SK-N-SH (cell line): ENCODE measurements at regions not wholly inside any gene's neighbourhood (a gene's known extent, or its start where the extent isn't known, plus 50 kb on each side); places are given as distances from the start of the nearest gene placed in this dataset.
A peak's percentile ranks its signal among the peaks of the same experiment; 100 is the strongest.

Experiments
- CTCF ChIA-PET: fragments of 300-600, 350-600 bp; formaldehyde crosslinking; extraction: SDS; loops from one replicate; lab custom pipeline; 2021; lab: Yijun Ruan, JAX
- POLR2A ChIA-PET: fragments of 350-600 bp; sonication (Branson Sonifier 250); formaldehyde crosslinking; extraction: SDS; loops from one replicate; lab custom pipeline; 2020; ENCODE audit warnings: antibody characterized with exemption, inconsistent platforms; lab: Yijun Ruan, JAX
- DNase-seq: peaks from one replicate; pipeline ENCODE4 v3.0.0; 2012
- H2AFZ ChIP-seq: fragments of 200-600 bp; sonication (generic); 2 replicates; pipeline ENCODE4 v1.8.1; 2016; ENCODE audit warnings: antibody characterized with exemption, mild to moderate bottlenecking, low read depth
- H3F3A ChIP-seq: fragments of 200-600 bp; sonication (generic); replicated peaks from 2 replicates; pipeline ENCODE3; 2016; ENCODE audit warnings: antibody characterized with exemption, mild to moderate bottlenecking; ENCODE audit not compliant: insufficient read depth
- H3K27ac ChIP-seq, 2 experiments: fragments of 200-500 bp in 1 of 2; fragments of 200-600 bp in 1 of 2; sonication (Bioruptor generic) in 1 of 2; sonication (generic), shearing (Covaris generic) in 1 of 2; 2 replicates each; pipeline versions ENCODE4 v1.5.1 to v1.6.1; 2014 to 2016; ENCODE audit warnings: low read depth in 2 of 2, inconsistent platforms in 1 of 2, low read length in 1 of 2, mild to moderate bottlenecking in 1 of 2, mixed read lengths in 1 of 2
- H3K27me3 ChIP-seq: fragments of 200-600 bp; sonication (generic), shearing (Covaris generic); 2 replicates; pipeline ENCODE4 v1.6.1; 2016; ENCODE audit warnings: mixed run types; ENCODE audit not compliant: insufficient read depth
- H3K36me3 ChIP-seq, 2 experiments: fragments of 200-500 bp in 1 of 2; fragments of 200-600 bp in 1 of 2; sonication (Bioruptor generic) in 1 of 2; sonication (generic) in 1 of 2; replicated peaks in 1 of 2; 2 replicates each; pipeline versions ENCODE3 to v1.5.1; 2014 to 2016; ENCODE audit warnings: low read length in 1 of 2, mild to moderate bottlenecking in 1 of 2; ENCODE audit not compliant: insufficient read depth in 2 of 2, control insufficient read depth in 1 of 2
- H3K4me1 ChIP-seq, 2 experiments: fragments of 200-500 bp in 1 of 2; fragments of 200-600 bp in 1 of 2; sonication (Bioruptor generic) in 1 of 2; sonication (generic), shearing (Covaris generic) in 1 of 2; 2 replicates each; pipeline versions ENCODE4 v1.5.1 to v1.6.1; 2014 to 2016; ENCODE audit warnings: low read depth in 1 of 2, low read length in 1 of 2, mixed run types in 1 of 2; ENCODE audit not compliant: insufficient read depth in 2 of 2, control insufficient read depth in 1 of 2
- H3K4me2 ChIP-seq: fragments of 200-600 bp; sonication (generic), shearing (Covaris generic); 2 replicates; pipeline ENCODE4 v1.6.1; 2017; ENCODE audit warnings: mixed run types
- H3K4me3 ChIP-seq, 2 experiments: fragments of 200-500 bp in 1 of 2; fragments of 200-600 bp in 1 of 2; sonication (Bioruptor generic) in 1 of 2; sonication (generic), shearing (Covaris generic) in 1 of 2; 2 replicates each; pipeline versions ENCODE4 v1.5.1 to v1.8.1; 2014 to 2016; ENCODE audit warnings: low read depth in 2 of 2, inconsistent platforms in 1 of 2, low read length in 1 of 2, mild to moderate bottlenecking in 1 of 2, mixed read lengths in 1 of 2, moderate library complexity in 1 of 2
- H3K79me2 ChIP-seq: fragments of 200-600 bp; sonication (generic); 2 replicates; pipeline ENCODE4 v1.8.1; 2017; ENCODE audit warnings: mild to moderate bottlenecking; ENCODE audit not compliant: insufficient read depth
- H3K9ac ChIP-seq: fragments of 200-600 bp; sonication (generic); 2 replicates; pipeline ENCODE4 v1.6.1; 2017; ENCODE audit warnings: mixed run types
- H3K9me2 ChIP-seq: fragments of 200-600 bp; sonication (generic); 2 replicates; pipeline ENCODE4 v1.6.1; 2017; ENCODE audit warnings: mixed run types
- H3K9me3 ChIP-seq: fragments of 200-600 bp; sonication (generic); 2 replicates; pipeline ENCODE4 v1.6.1; 2017; ENCODE audit warnings: mixed run types, mild to moderate bottlenecking, moderate library complexity
- H4K20me1 ChIP-seq: fragments of 200-600 bp; sonication (generic); 2 replicates; pipeline ENCODE4 v1.6.1; 2017; ENCODE audit warnings: mild to moderate bottlenecking, mixed run types; ENCODE audit not compliant: insufficient read depth
- EP300 ChIP-seq, 2 experiments: IDR thresholded peaks; 2 replicates each; pipeline versions ENCODE4 v1.4.0 to v1.6.1; 2012; ENCODE audit warnings: borderline replicate concordance in 1 of 2, low read depth in 1 of 2, low read length in 1 of 2
- EZH2phosphoT487 ChIP-seq: fragments of 200-600 bp; sonication (generic); IDR thresholded peaks from 2 replicates; pipeline ENCODE4 v1.6.1; 2017; ENCODE audit warnings: low read depth, mixed run types, mild to moderate bottlenecking, antibody characterized with exemption, moderate library complexity, borderline replicate concordance
- FOSL2 ChIP-seq: IDR thresholded peaks from 2 replicates; pipeline ENCODE4 v1.4.0; 2012; ENCODE audit warnings: low read depth, mild to moderate bottlenecking, moderate library complexity, borderline replicate concordance
- FOXJ3 ChIP-seq: sonication (generic); formaldehyde crosslinking; IDR thresholded peaks from 2 replicates; pipeline ENCODE4 v1.5.1; 2020; ENCODE audit warnings: mild to moderate bottlenecking, missing genetic modification reagents
- JUND ChIP-seq: IDR thresholded peaks from 2 replicates; pipeline ENCODE4 v1.4.0; 2012
- SIN3A ChIP-seq: IDR thresholded peaks from 2 replicates; pipeline ENCODE4 v1.6.1; 2012; ENCODE audit warnings: low read depth, mild to moderate bottlenecking, low read length, moderate library complexity, borderline replicate concordance
- SMC3 ChIP-seq: IDR thresholded peaks from 2 replicates; pipeline ENCODE4 v1.6.1; 2012; ENCODE audit warnings: low read depth, low read length, improper control_type of control experiment
- TCF12 ChIP-seq: IDR thresholded peaks from 2 replicates; pipeline ENCODE4 v1.4.0; 2012
- TEAD4 ChIP-seq: IDR thresholded peaks from 2 replicates; pipeline ENCODE4 v1.4.0; 2012; ENCODE audit warnings: mild to moderate bottlenecking, borderline replicate concordance; ENCODE audit not compliant: insufficient read depth
- YY1 ChIP-seq: IDR thresholded peaks from 2 replicates; pipeline ENCODE4 v1.4.0; 2012; ENCODE audit warnings: low read depth, mild to moderate bottlenecking
- ZBTB33 ChIP-seq: IDR thresholded peaks from 2 replicates; pipeline ENCODE4 v1.4.0; 2012; ENCODE audit warnings: low read depth, borderline replicate concordance
- WGBS: methylation state at CpG from one replicate; pipeline ENCODE4 v1.1.6; 2017; ENCODE audit warnings: low lambda C conversion rate; 5-methylcytosine and 5-hydroxymethylcytosine counted together

- TF ChIP-seq ZBTB33 (no peak), YY1 (no peak), SIN3A (no peak), FOXJ3 (no peak)
- TF ChIP-seq, all 33 proteins: peak for 0
These were observed 1162.3 kb downstream of the SLITRK1 start (continued) for GRCh38 chr13:82719987-82720386.

GRCh38 chr13:82717249-82717648, 1165.0 kb downstream of the SLITRK1 start:
- no peaks in the 10 kb centered on the region for H3F3A ChIP-seq
- no peaks in the 10 kb centered on the region for H3K36me3 ChIP-seq
- no peak for DNase-seq
- H3K79me2 ChIP-seq, result no peaks in the 10 kb centered on the region
- H3K4me1 ChIP-seq, result no peaks in the 10 kb centered on the region
- H4K20me1 ChIP-seq, result no peaks in the 10 kb centered on the region
- H3K4me3 ChIP-seq, result no peak overlapping the region
- WGBS, result 36% methylated on average over 2 of the region's 2 CpGs
- no peaks in the 10 kb centered on the region for H3K9me3 ChIP-seq
- POLR2A ChIA-PET, result no interaction called here
- 0 out of 4 replicates have a peak, but pooled peaks of 1 of the 2 experiments have one; percentile 22 for TF ChIP-seq EP300 (IDR thresholded peaks at IDR 0.05; ENCODE audit: borderline replicate concordance in 1 of 2, low read depth in 1 of 2, low read length in 1 of 2)
- no peak for TF ChIP-seq EZH2phosphoT487
- TF ChIP-seq TEAD4, result 0 out of 2 replicates have a peak, but pooled peaks have one; percentile 10
- peak; percentile 49 for TF ChIP-seq TCF12
- peak; percentile 62 for TF ChIP-seq JUND
- peak; percentile 66; the same call in 1 of the 2 replicates for TF ChIP-seq FOSL2
- TF ChIP-seq, all 33 proteins: peak for 5
- Histone ChIP-seq H2AFZ (no peak overlapping the region), H3K9me2 (no peaks in the 10 kb centered on the region), H3K9ac (no peak overlapping the region), H3K4me2 (no peak overlapping the region), H3K27me3 (no peaks in the 10 kb centered on the region), H3K27ac (no peak overlapping the region)
- CTCF ChIA-PET, result interaction anchor here (0.6 kb wide), 1 partner anchor 16 kb away, joined by 3 read pairs; no protein-coding TSS in a partner anchor

- H3K79me2 ChIP-seq, result no peaks in the 10 kb centered on the region
- H3K9me3 ChIP-seq, result no peaks in the 10 kb centered on the region; the same call in 1 of the 2 replicates
- no peak overlapping the region for H3K4me2 ChIP-seq
- no peaks in the 10 kb centered on the region for H3K9me2 ChIP-seq
- no peaks in the 10 kb centered on the region for H3F3A ChIP-seq
- no peaks in the 10 kb centered on the region for H3K27me3 ChIP-seq
- no peak overlapping the region for H3K9ac ChIP-seq
- H2AFZ ChIP-seq, result no peak overlapping the region
- CTCF ChIA-PET, result no interaction called here
- no peaks in the 10 kb centered on the region for H4K20me1 ChIP-seq
- peak overlapping the region in 1 of 2 experiments; percentile 28; a peak in 1 of 4 replicates for H3K27ac ChIP-seq
- 0 out of 2 replicates have a peak, but pooled peaks have one; percentile 4 for TF ChIP-seq TCF12
- no peak for TF ChIP-seq SMC3
- 6% methylated on average over 3 of the region's 3 CpGs for WGBS
- H3K4me1 ChIP-seq, result no peaks in the 10 kb centered on the region
- no peaks in the 10 kb centered on the region for H3K36me3 ChIP-seq
- POLR2A ChIA-PET, result no interaction called here
- H3K4me3 ChIP-seq, result no peak overlapping the region
- DNase-seq, result no peak
These were observed 1168.4 kb downstream of the SLITRK1 start for GRCh38 chr13:82713687-82714405.
